ENCODE measurements at regions not wholly inside any gene's neighbourhood (a gene's known extent, or its start where the extent isn't known, plus 50 kb on each side); places are given as distances from the start of the nearest gene placed in this dataset.

DNA sequence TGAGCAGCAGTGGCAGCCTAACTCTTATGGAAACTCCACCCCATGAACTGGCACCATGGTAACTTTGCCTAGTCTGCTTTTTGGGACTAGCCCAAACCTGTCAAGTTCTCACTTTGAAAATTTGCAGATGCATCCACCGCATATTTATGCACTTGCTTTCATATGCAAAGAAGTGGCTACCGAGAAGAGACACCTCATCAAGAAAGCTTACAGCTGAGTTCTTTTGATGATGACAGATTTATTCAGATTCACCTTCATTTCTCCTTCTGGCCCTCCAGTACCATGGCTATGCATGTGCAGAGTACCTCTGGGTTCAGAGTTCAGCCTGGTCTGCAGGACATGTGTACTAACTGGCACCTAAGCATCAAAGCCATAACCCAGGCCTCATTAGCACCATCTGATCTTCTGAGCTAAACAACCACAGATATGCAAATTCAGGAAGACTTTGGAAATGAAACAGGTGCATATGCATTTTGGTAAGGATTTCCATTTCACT lies 154.3 kb upstream of the TENT5A start:
- TF ChIP-seq CTCF (IDR thresholded peaks at IDR 0.05; ENCODE audit: low read depth, low read length, poor library complexity, severe bottlenecking) (no peak), EZH2phosphoT487 (IDR thresholded peaks at IDR 0.05; ENCODE audit: borderline replicate concordance, low read length) (no peak)

Data from DOHH2 (cell line).